Stomach smooth muscle (tissue), 2 donors: ENCODE measurements at regions not wholly inside any gene's neighbourhood (a gene's known extent, or its start where the extent isn't known, plus 50 kb on each side); places are given as distances from the start of the nearest gene placed in this dataset.

Experiments used
- H3K27ac ChIP-seq: one replicate; pipeline ENCODE4 v1.7.0; 2013; ENCODE audit warnings: mild to moderate bottlenecking, low read length, inconsistent platforms
- H3K27me3 ChIP-seq, 2 donors: one replicate each; pipeline ENCODE4 v1.7.0; 2013; ENCODE audit warnings: low read length in 2 of 2; ENCODE audit not compliant: insufficient read depth in 2 of 2, control insufficient read depth in 1 of 2
- H3K36me3 ChIP-seq, 2 donors: one replicate each; pipeline ENCODE4 v1.7.0; 2013; ENCODE audit warnings: low read length in 2 of 2; ENCODE audit not compliant: control insufficient read depth in 2 of 2, insufficient read depth in 2 of 2
- H3K4me1 ChIP-seq: one replicate; pipeline ENCODE4 v1.7.0; 2013; ENCODE audit warnings: low read length; ENCODE audit not compliant: control insufficient read depth, insufficient read depth
- H3K4me3 ChIP-seq, 2 donors: one replicate each; pipeline ENCODE4 v1.7.0; 2013; ENCODE audit warnings: low read length in 2 of 2
- H3K9ac ChIP-seq, 2 donors: one replicate each; pipeline ENCODE4 v1.7.0; 2013; ENCODE audit warnings: low read length in 2 of 2, mild to moderate bottlenecking in 1 of 2
- H3K9me3 ChIP-seq, 2 donors: one replicate each; pipeline ENCODE4 v1.7.0; 2013; ENCODE audit warnings: low read length in 2 of 2; ENCODE audit not compliant: control insufficient read depth in 2 of 2
- donor health status: healthy.
- donor health status: Pancreatic carcinoma.

DNA sequence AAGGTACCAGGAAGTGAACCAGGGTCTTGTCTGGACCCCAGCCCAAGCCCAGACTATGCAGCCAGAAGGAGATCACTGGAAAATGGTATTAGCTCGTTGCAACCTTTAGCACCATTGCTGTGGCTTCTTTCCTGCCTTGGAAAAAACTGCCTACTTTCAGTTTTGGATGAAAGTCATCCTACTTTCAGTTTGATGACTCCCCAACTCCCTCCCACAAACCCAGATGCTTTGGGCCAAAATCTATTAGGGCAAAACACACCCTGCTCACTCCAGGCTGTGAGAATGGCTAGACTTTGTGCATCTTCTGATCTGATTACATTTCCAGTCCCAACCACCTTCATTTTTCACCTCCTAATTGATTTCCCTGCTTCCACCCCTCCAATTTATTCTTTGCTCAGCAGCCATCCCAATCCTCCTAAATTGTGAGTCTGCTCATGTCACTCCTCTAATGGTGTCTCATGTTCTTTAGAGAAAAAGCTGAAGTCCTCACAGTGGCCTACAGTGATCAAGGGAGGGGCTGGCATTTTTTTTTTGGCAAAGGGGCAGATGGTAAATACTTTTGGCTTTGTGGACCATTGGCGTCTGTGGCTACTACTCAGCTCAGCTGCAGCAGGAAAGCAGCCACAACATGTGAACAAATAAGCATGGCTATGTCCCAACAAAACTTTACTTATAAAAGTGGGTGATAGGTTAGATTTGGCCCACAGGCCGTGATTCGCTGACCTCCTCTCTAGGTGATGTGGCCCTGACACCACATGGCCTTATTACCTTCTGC, 368.7 kb downstream of the SLC4A3 start:
- Histone ChIP-seq H3K27ac (no peak overlapping the region), H3K4me1 (no peaks in the 10 kb centered on the region), H3K4me3 (no peak overlapping the region), H3K9ac (no peak overlapping the region), H3K27me3 (peaks cover 0 to 4% of the 10 kb centered on the region in 2 donors), H3K36me3 (no peaks in the 10 kb centered on the region), H3K9me3 (no peaks in the 10 kb centered on the region)

DNA sequence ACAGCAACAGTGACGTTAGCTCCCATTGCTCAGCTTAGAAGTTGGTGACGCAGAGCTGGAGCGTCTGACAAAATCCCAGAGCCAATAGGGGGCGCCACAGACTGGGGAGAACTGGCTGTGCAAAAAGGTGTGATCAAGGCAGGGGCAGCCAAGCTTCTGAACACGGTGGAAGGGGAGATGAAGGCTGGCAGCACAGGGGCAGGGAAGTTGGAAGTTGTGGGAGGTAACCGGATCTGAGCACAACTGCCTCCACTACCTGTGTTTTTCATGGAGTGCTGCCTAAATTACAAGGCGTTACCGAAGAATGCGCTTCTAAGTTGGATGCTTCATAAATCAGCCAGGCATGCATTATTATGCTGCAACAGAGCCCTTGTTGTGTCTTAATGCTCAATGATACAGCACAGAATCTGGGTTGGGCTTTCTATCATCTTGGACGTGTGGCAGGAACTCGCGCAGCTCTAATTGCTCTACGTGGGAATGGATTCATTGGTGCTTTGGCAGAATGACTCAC, 370.0 kb downstream of the SLC4A3 start:
- Histone ChIP-seq H3K27ac (no peak overlapping the region), H3K9ac (no peak overlapping the region), H3K9me3 (no peaks in the 10 kb centered on the region)

DNA sequence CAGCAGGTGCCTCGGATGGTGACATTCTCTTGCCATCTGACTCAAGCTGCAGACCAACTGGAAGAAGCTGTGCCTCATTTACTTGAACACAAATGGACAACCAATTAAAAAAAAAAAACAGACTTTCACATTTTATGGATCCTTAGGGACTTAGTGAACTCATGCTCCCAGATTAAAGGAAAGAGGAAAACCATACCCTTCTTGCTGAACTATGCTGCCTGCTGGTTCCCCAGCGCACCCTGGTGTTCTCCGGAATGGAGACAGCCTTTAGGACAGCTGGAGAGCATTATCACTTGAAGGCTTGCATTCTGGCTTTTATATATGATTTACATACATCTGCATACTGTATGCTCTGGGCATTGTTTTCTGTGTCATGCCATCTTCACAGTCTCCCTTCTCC, 370.7 kb downstream of the SLC4A3 start:
- no peaks in the 10 kb centered on the region for H3K36me3 ChIP-seq
- no peak overlapping the region for H3K9ac ChIP-seq
- no peak overlapping the region for H3K27ac ChIP-seq
- no peaks in the 10 kb centered on the region for H3K9me3 ChIP-seq
- H3K4me1 ChIP-seq: no peaks in the 10 kb centered on the region
- no peak overlapping the region for H3K4me3 ChIP-seq
- peaks cover 0 to 4% of the 10 kb centered on the region in 2 donors for H3K27me3 ChIP-seq

More for the DNA sequence above, 370.0 kb downstream of the SLC4A3 start:
- H3K27me3 ChIP-seq: peaks cover 0 to 4% of the 10 kb centered on the region in 2 donors
- H3K36me3 ChIP-seq: no peaks in the 10 kb centered on the region
- H3K4me3 ChIP-seq: no peak overlapping the region
- no peaks in the 10 kb centered on the region for H3K4me1 ChIP-seq

DNA sequence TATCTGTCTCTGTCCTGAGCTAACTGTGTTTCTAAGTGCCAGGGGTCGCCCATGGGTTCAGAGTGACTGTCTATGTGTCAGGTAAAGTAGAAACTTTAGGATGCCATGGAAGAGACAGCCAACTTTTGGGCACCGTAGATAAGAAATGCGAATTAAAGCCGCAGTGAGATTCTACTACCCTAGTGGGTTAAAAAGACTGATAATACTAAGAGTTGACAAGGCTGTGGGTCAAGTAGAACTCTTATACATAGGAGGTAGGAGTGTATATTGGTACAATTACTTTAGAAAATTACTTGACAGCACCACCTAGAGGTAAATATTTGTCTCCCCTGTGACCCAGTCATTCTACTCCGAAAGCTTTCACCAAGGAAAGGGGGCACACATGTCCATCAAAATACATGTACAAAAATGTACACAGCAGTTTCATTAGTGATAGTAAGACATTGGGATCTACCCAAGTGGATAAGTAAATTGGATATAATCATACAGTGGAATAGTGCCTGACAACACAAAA, 371.3 kb downstream of the SLC4A3 start:
- Histone ChIP-seq H3K27ac (no peak overlapping the region), H3K9ac (no peak overlapping the region), H3K4me1 (no peaks in the 10 kb centered on the region), H3K36me3 (no peaks in the 10 kb centered on the region), H3K27me3 (peaks cover 0 to 4% of the 10 kb centered on the region in 2 donors), H3K9me3 (no peaks in the 10 kb centered on the region), H3K4me3 (no peak overlapping the region)

DNA sequence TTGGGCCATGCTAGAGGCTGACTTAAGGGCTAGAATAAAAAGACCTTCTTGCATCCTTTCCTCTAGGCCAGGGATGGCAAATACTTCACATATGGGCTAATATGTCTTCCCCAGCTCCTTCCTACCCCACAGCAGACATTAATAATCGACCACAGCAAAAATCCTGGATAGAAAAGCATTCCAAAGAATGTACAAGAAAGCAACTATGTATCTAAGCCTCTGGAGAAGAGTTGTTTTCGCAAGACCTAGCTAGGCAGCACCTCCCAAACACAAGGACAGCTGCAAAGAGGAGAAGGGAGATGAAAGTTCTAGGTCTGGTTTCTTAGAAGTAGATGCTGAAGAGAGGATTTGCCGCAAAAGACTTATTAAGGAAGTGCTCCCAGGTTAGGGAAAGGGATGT, 372.6 kb downstream of the SLC4A3 start:
- Histone ChIP-seq H3K27ac (no peak overlapping the region), H3K4me1 (no peaks in the 10 kb centered on the region), H3K27me3 (peaks cover 0 to 2% of the 10 kb centered on the region in 2 donors), H3K36me3 (no peaks in the 10 kb centered on the region), H3K9ac (no peak overlapping the region), H3K4me3 (no peak overlapping the region), H3K9me3 (no peaks in the 10 kb centered on the region)

DNA sequence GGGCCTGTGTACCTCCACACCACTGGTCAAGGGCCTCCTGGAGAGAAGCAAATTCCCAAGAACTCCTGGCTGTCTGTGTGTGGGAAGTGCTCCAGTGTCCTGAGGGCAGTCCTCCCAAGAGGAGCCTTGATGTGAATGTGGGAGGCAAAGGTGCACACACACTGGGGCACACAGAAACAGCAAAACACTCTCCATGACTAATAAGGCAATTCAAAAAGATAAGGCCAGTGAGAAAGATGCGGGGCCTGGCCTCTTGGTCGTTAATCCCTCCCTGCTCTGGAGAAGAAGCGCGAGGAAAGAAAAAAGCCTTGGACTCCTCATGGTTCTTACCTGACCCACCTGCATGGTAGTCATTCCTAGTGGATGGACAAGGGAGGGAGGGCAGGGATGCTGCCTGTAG, 373.2 kb downstream of the SLC4A3 start:
- no peaks in the 10 kb centered on the region for H3K9me3 ChIP-seq
- H3K27me3 ChIP-seq: peaks cover 0 to 2% of the 10 kb centered on the region in 2 donors
- H3K4me3 ChIP-seq: no peak overlapping the region
- H3K36me3 ChIP-seq: no peaks in the 10 kb centered on the region
- H3K9ac ChIP-seq: no peak overlapping the region
- no peaks in the 10 kb centered on the region for H3K4me1 ChIP-seq
- H3K27ac ChIP-seq: no peak overlapping the region

DNA sequence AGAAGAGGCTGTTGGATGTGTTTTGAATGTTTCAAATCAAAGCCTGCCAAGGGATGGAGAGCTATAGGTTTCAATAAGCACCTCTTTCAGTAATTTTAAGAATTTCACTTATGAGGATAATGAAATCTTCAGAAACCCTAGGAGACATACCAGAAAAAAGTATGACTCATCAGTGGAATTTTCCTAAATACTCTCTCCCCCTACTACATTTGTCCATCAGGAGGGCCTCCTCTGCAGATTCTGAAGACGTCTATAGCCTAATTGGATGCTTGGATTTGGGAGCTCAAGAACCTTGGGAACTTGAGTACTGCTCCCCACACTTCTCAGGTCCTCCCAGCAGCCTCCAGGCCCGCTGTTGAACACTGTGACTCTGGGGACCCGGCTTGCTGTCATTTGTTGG, 374.3 kb downstream of the SLC4A3 start:
- Histone ChIP-seq H3K27me3 (no peaks in the 10 kb centered on the region), H3K4me1 (no peaks in the 10 kb centered on the region), H3K9me3 (peaks cover 0 to 3% of the 10 kb centered on the region in 2 donors), H3K27ac (no peak overlapping the region), H3K36me3 (no peaks in the 10 kb centered on the region), H3K4me3 (no peak overlapping the region), H3K9ac (no peak overlapping the region)

DNA sequence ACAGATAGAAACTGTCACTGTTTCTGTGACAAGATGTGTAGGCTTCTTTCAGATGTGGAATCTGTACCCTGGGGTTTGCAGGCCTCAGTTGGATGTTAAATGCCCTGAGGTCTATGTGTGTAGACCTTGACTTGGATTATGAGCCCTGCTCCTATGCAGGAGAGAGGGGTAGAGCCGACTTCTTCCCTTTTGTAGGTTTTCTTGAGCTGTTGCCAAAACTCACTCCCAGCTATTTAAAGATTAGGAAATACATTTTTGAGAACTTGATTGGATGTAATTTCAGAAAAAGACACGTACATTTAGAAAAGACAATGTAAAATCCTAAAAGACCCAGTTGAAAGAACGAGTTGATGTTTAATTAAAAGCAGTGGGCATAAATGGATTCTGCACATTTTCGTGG, 374.8 kb downstream of the SLC4A3 start:
- Histone ChIP-seq H3K4me3 (no peak overlapping the region), H3K36me3 (no peaks in the 10 kb centered on the region), H3K4me1 (no peaks in the 10 kb centered on the region), H3K9ac (no peak overlapping the region), H3K27me3 (no peaks in the 10 kb centered on the region), H3K27ac (no peak overlapping the region), H3K9me3 (peaks cover 0 to 3% of the 10 kb centered on the region in 2 donors)

DNA sequence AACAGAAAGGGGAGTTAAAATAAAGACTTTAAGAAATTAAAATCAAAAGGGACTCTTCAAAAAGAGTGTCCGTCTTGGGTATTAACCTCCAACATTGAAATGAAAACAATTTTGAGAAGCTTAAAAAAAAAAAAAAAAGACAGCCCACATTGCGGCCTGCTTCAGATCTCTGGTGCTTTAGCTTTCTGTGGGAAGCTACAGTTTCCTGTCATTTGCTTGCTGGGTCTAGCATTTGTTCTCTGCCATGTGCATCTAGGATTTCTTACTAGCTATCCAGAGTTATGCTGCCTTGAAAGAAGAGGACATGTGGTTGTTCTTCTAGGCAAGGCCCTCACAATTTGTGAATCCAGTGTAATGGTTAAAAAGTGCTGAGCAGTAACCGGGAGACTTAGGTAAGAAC, 375.3 kb downstream of the SLC4A3 start:
- no peak overlapping the region for H3K9ac ChIP-seq
- H3K27me3 ChIP-seq: no peaks in the 10 kb centered on the region
- H3K27ac ChIP-seq: no peak overlapping the region

DNA sequence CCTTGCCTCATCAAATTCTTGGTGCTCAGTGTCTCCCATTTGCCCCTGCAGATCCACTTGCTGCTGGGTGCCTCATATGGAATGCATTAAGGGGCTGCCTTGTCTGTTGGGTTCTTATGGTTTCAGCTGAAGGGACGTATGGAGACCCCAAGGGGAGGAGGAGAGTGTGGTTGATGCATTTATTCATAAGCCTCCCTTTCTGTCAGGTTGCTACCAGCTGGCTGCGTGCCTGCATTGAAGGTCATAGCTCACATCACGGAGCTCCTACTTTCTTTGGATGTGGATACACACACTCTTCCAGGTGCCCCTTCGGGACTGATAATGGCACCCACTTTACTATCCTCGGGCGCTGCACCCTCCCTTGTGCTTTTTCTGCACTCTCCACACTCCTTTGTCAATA, 377.9 kb downstream of the SLC4A3 start:
- Histone ChIP-seq H3K9ac (no peak overlapping the region), H3K4me3 (no peak overlapping the region), H3K9me3 (peaks cover 0 to 3% of the 10 kb centered on the region in 2 donors), H3K27me3 (no peaks in the 10 kb centered on the region), H3K27ac (no peak overlapping the region), H3K36me3 (no peaks in the 10 kb centered on the region), H3K4me1 (no peaks in the 10 kb centered on the region)

More for the DNA sequence above, 375.3 kb downstream of the SLC4A3 start:
- H3K9me3 ChIP-seq: peaks cover 0 to 3% of the 10 kb centered on the region in 2 donors
- H3K4me1 ChIP-seq: no peaks in the 10 kb centered on the region
- H3K36me3 ChIP-seq: no peaks in the 10 kb centered on the region
- H3K4me3 ChIP-seq: no peak overlapping the region

DNA sequence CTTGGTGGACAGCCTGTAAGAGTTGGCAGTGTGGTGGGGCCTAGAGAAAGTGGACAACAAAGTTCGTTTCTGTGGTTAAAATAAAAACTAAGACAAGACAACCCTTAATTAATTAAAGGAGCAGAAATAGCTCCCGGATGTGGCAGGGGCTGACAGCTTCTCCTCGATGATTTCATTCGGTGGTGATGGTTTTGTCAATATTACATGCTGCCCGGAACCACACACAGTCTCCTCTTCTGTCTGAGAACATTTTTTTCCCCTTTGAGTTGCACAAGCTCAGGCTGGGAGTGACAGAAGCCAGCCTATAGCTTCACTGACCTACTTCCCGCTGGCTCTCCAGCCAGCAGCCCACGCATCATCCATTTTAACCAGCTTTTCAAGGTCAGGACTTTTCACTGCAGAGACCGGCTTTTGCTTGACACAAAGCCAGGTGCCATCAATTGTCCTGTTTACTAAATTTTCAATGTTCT, 378.8 kb downstream of the SLC4A3 start:
- Histone ChIP-seq H3K36me3 (no peaks in the 10 kb centered on the region), H3K27me3 (no peaks in the 10 kb centered on the region), H3K4me3 (no peak overlapping the region), H3K9ac (no peak overlapping the region), H3K27ac (no peak overlapping the region), H3K9me3 (peaks cover 0 to 3% of the 10 kb centered on the region in 2 donors), H3K4me1 (no peaks in the 10 kb centered on the region)
